ENCODE measurements at regions not wholly inside any gene's neighbourhood (a gene's known extent, or its start where the extent isn't known, plus 50 kb on each side); places are given as distances from the start of the nearest gene placed in this dataset.

- H4K20me1 ChIP-seq = no peaks in the 10 kb centered on the region
- H3K9ac ChIP-seq = no peak overlapping the region
- no peaks in the 10 kb centered on the region for H3K9me3 ChIP-seq (replicated peaks in 1 of 11)
- no peak overlapping the region for H3K4me2 ChIP-seq
- H3K27ac ChIP-seq = no peak overlapping the region
- no peaks in the 10 kb centered on the region for H3K36me3 ChIP-seq
- H3K4me1 ChIP-seq = no peaks in the 10 kb centered on the region
- H3K27me3 ChIP-seq = no peaks in the 10 kb centered on the region
- no peak overlapping the region for H3K4me3 ChIP-seq
- TF ChIP-seq Cebpa-rat (IDR thresholded peaks at IDR 0.05) = no peak
Measured at GRCh38 chr5:5677738-5678137, 255.3 kb downstream of the ICE1 start.

GRCh38 chr5:5676218-5676617 lies 253.7 kb downstream of the ICE1 start:
- Histone ChIP-seq H3K27ac (no peak overlapping the region), H3K27me3 (no peaks in the 10 kb centered on the region), H3K4me3 (no peak overlapping the region), H4K20me1 (no peaks in the 10 kb centered on the region), H3K9ac (no peak overlapping the region), H3K4me2 (no peak overlapping the region), H3K4me1 (no peaks in the 10 kb centered on the region), H3K9me3 (replicated peaks in 1 of 11) (no peaks in the 10 kb centered on the region), H3K36me3 (no peaks in the 10 kb centered on the region)
- no peak for TF ChIP-seq Cebpa-rat (IDR thresholded peaks at IDR 0.05)

- Histone ChIP-seq H3K27ac (no peak overlapping the region), H3K36me3 (no peaks in the 10 kb centered on the region), H3K27me3 (no peaks in the 10 kb centered on the region), H3K4me2 (no peak overlapping the region), H3K4me3 (no peak overlapping the region), H4K20me1 (no peaks in the 10 kb centered on the region), H3K4me1 (no peaks in the 10 kb centered on the region), H3K9ac (no peak overlapping the region), H3K9me3 (replicated peaks in 1 of 11) (no peaks in the 10 kb centered on the region)
- TF ChIP-seq Cebpa-rat (IDR thresholded peaks at IDR 0.05) = no peak
Measured at GRCh38 chr5:5675511-5675910, 253.0 kb downstream of the ICE1 start.

GRCh38 chr5:5671823-5672222 lies 249.3 kb downstream of the ICE1 start:
- Histone ChIP-seq H4K20me1 (no peaks in the 10 kb centered on the region), H3K9me3 (replicated peaks in 1 of 11) (no peaks in the 10 kb centered on the region), H3K4me3 (no peak overlapping the region), H3K27ac (no peak overlapping the region), H3K9ac (no peak overlapping the region), H3K36me3 (no peaks in the 10 kb centered on the region), H3K27me3 (no peaks in the 10 kb centered on the region), H3K4me1 (no peaks in the 10 kb centered on the region), H3K4me2 (no peak overlapping the region)
- no peak for TF ChIP-seq Cebpa-rat (IDR thresholded peaks at IDR 0.05)

GRCh38 chr5:5667136-5667554 lies 244.7 kb downstream of the ICE1 start:
- Histone ChIP-seq H3K36me3 (no peaks in the 10 kb centered on the region), H3K4me3 (no peak overlapping the region), H3K4me1 (no peaks in the 10 kb centered on the region), H3K27ac (no peak overlapping the region), H4K20me1 (no peaks in the 10 kb centered on the region), H3K9me3 (replicated peaks in 1 of 11) (no peaks in the 10 kb centered on the region), H3K4me2 (no peak overlapping the region), H3K27me3 (no peaks in the 10 kb centered on the region), H3K9ac (no peak overlapping the region)
- TF ChIP-seq Cebpa-rat (IDR thresholded peaks at IDR 0.05) = no peak

- Histone ChIP-seq H4K20me1 (no peaks in the 10 kb centered on the region), H3K9ac (no peak overlapping the region), H3K9me3 (replicated peaks in 1 of 11) (no peaks in the 10 kb centered on the region), H3K4me2 (no peak overlapping the region), H3K27me3 (no peaks in the 10 kb centered on the region), H3K36me3 (no peaks in the 10 kb centered on the region), H3K4me1 (no peaks in the 10 kb centered on the region), H3K27ac (no peak overlapping the region), H3K4me3 (no peak overlapping the region)
- no peak for TF ChIP-seq Cebpa-rat (IDR thresholded peaks at IDR 0.05)
Measured at GRCh38 chr5:5666369-5666768, 243.9 kb downstream of the ICE1 start.

- no peaks in the 10 kb centered on the region for H3K36me3 ChIP-seq
- TF ChIP-seq Cebpa-rat (IDR thresholded peaks at IDR 0.05) = no peak
- H4K20me1 ChIP-seq = no peaks in the 10 kb centered on the region
- no peaks in the 10 kb centered on the region for H3K9me3 ChIP-seq (replicated peaks in 1 of 11)
- no peaks in the 10 kb centered on the region for H3K4me1 ChIP-seq
- H3K4me3 ChIP-seq = no peak overlapping the region
- H3K9ac ChIP-seq = no peak overlapping the region
- no peak overlapping the region for H3K27ac ChIP-seq
- H3K4me2 ChIP-seq = no peak overlapping the region
- H3K27me3 ChIP-seq = no peaks in the 10 kb centered on the region
Measured at GRCh38 chr5:5666076-5666365, 243.5 kb downstream of the ICE1 start.

GRCh38 chr5:5665225-5666075 lies 243.0 kb downstream of the ICE1 start:
- no peak overlapping the region for H3K4me3 ChIP-seq
- H4K20me1 ChIP-seq = no peaks in the 10 kb centered on the region
- H3K4me1 ChIP-seq = no peaks in the 10 kb centered on the region
- TF ChIP-seq Cebpa-rat (IDR thresholded peaks at IDR 0.05) = no peak
- no peak overlapping the region for H3K9ac ChIP-seq
- H3K27ac ChIP-seq = no peak overlapping the region
- H3K27me3 ChIP-seq = no peaks in the 10 kb centered on the region
- H3K36me3 ChIP-seq = no peaks in the 10 kb centered on the region
- no peak overlapping the region for H3K4me2 ChIP-seq
- H3K9me3 ChIP-seq (replicated peaks in 1 of 11) = no peaks in the 10 kb centered on the region

- H3K36me3 ChIP-seq = no peaks in the 10 kb centered on the region
- H3K4me2 ChIP-seq = no peak overlapping the region
- no peak overlapping the region for H3K9ac ChIP-seq
- no peaks in the 10 kb centered on the region for H3K4me1 ChIP-seq
- H4K20me1 ChIP-seq = no peaks in the 10 kb centered on the region
- no peak for TF ChIP-seq Cebpa-rat (IDR thresholded peaks at IDR 0.05)
- no peaks in the 10 kb centered on the region; a peak in 1 of 22 replicates for H3K9me3 ChIP-seq (replicated peaks in 1 of 11)
- no peak overlapping the region for H3K4me3 ChIP-seq
- no peaks in the 10 kb centered on the region for H3K27me3 ChIP-seq
- H3K27ac ChIP-seq = no peak overlapping the region
Measured at GRCh38 chr5:5658889-5659465, 236.5 kb downstream of the ICE1 start.

- Histone ChIP-seq H3K9ac (no peak overlapping the region), H3K27ac (no peak overlapping the region), H3K9me3 (replicated peaks in 1 of 11) (no peaks in the 10 kb centered on the region; a peak in 1 of 22 replicates), H4K20me1 (no peaks in the 10 kb centered on the region), H3K4me3 (no peak overlapping the region), H3K36me3 (no peaks in the 10 kb centered on the region), H3K4me2 (no peak overlapping the region), H3K4me1 (no peaks in the 10 kb centered on the region), H3K27me3 (no peaks in the 10 kb centered on the region)
- TF ChIP-seq Cebpa-rat (IDR thresholded peaks at IDR 0.05) = no peak
Measured at GRCh38 chr5:5658226-5658625, 235.7 kb downstream of the ICE1 start.

Data from BLaER1 treated with 17β-estradiol and CSF1 and Interleukin-3, amounts not matched to agents 10 nM and 100 nM (cell line).